ENCODE measurements at regions not wholly inside any gene's neighbourhood (a gene's known extent, or its start where the extent isn't known, plus 50 kb on each side); places are given as distances from the start of the nearest gene placed in this dataset.
"Not testable (repeated sequence)": the region's sequence is repeated elsewhere in the genome, so short reads cannot be mapped to it uniquely, and the experiment has no call there.

GRCh38 chr10:85137253-85137652 is 808.9 kb downstream of the CCSER2 start:
- DNase-seq (ENCODE audit: low read depth, low spot score) = no peak

DNA sequence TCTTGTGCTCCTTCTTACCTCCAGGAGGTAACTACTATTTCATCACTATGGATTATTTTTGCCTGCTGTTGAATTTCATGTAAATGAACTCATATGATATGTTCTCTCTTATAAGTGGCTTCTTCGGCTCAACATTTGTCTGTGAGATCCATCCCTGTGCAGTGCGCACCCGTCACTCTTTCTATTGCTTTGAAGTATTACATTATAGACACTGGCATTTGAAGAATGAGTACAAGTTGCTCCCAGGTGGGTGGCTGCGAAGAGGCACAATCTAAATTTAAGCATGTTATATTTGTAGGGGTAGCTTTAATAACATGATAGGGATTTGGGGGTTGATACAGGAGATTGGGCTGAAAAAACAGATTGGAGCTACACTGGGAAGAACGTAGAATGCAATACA is 809.7 kb downstream of the CCSER2 start:
- no peak for DNase-seq (ENCODE audit: low read depth, low spot score)

GRCh38 chr10:85139124-85139523 is 810.7 kb downstream of the CCSER2 start:
- no peak for DNase-seq (ENCODE audit: low read depth, low spot score)

GRCh38 chr10:85141520-85141919 is 813.1 kb downstream of the CCSER2 start:
- DNase-seq (ENCODE audit: low read depth, low spot score) = not testable (repeated sequence)

- DNase-seq (ENCODE audit: low read depth, low spot score) = no peak
Measured at GRCh38 chr10:85145966-85146365, 817.6 kb downstream of the CCSER2 start.

GRCh38 chr10:85147346-85148250 is 819.2 kb downstream of the CCSER2 start:
- DNase-seq (ENCODE audit: low read depth, low spot score) = no peak

DNA sequence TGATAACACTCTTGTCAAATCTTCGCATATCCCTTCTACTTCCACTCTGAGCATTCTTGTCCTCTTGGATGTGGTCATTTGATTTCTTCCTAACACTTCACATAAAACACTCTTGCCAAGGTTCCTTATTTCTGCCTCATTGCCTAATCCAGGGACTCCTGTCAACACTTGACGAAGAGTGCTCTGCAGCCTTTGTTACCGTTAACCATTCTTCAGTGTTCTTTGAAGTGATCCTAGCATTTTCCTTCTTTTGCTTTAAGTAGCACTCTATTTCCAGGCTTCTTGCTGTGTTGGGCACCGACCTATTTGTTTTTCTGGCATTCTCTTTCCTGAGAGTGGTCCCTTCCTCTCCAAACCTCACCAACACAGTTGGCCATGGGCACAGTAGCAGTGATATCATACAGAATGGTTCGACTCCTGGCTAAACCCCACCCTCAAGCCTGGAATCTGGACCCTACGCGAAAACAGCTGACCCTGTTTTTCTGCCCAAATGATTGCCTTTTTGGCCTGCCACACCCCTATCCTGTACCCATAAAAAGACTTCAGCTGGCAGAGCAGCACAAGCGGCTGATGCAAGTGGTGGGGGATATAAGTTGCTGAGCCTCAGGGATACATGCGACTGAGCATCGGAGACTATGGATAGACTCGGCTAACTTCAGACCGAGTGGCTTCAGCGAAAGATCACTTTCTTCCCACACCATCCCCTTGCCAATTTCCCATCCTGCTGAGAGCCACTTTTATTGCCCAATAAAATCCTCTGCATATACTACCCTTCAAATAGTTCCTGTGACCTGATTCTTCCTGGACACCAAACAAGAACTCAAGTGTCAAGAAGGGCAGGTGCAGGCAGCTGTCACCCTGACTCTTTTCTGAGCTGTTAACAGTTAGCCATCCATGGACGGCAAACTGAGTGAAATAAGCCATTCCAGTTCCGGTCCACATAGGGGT is 820.6 kb downstream of the CCSER2 start:
- no peak for DNase-seq (ENCODE audit: low read depth, low spot score)

- DNase-seq (ENCODE audit: low read depth, low spot score) = no peak
Measured at GRCh38 chr10:85149766-85150165, 821.4 kb downstream of the CCSER2 start.

DNA sequence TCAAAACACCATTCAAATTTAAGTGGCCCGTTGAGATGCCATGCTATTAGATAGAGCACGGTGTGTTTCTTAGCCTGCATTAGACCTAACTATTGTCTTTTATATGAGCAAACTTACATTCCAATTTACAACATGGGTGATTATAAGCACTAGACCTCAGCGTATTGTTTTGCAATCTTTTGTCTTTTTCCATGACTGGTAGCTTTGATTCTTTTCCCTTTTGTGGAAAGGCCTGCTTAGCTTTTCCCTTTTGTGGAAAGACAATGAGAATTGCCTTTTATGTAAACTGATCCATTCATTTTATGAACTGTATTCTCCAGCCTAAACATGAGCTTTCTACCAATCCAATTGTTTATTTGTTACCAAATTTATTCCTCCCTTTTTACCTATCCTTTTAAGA is 823.1 kb downstream of the CCSER2 start:
- DNase-seq (ENCODE audit: low read depth, low spot score) = no peak

DNA sequence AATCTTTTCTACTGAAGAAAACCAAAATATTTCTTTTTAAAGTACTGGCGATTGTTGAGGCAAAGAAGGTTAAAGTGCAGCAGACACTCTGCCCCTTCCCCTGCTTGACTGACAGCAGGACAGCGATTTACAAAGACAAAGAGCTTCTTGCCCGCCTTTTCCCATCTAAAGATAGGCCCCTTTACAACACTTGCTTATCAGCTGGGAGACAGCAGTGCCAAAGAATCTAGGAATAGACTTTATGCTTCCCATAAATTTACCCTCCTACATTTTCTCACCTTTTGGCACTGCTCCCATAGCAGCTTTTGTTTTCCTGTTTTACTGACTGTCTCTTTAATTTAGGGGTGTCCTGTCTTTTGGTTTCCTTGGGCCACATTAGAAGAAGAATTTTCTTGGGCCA is 824.1 kb downstream of the CCSER2 start:
- DNase-seq (ENCODE audit: low read depth, low spot score) = peak; percentile 13

DNA sequence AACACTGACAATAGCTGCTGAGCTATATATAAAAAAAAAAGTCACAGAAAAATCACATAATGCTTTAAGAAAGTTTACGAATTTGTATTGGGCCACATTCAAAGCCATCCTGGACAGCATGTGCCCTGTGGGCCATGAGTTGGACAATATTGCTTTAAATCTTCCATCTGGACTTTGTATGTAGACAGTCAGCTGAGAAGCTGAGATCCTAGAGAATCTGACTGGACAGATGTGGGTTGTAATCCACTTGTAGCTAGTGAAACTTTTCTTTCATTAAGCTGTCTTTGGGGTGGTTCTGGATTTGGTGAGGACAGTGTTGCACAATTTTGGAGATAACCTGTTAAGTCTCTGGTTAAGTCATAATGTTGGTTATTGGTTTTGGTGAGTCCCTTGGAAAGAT is 824.5 kb downstream of the CCSER2 start:
- no peak for DNase-seq (ENCODE audit: low read depth, low spot score)

DNA sequence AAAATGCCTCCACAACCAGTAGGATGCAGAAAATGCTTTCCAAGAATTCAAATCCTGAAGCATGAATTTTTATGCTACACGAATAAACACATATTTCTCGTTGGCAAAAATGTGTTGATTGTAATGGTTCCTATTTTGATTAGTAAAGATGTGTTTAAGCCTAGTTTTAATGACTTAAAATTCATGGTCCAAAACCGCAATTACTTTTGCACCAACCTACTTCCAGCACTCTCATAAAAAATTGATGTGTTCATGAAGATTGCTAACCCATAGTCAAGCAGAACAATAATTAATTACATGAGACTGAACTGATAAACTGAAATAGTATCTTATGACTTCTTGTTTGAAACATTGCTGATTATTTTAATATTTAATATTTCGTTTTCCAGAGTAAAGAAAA is 828.8 kb downstream of the CCSER2 start:
- no peak for DNase-seq (ENCODE audit: low read depth, low spot score)

GRCh38 chr10:85168243-85168642 is 839.9 kb downstream of the CCSER2 start:
- DNase-seq (ENCODE audit: low read depth, low spot score) = no peak

GRCh38 chr10:85170026-85170425 is 841.6 kb downstream of the CCSER2 start:
- no peak for DNase-seq (ENCODE audit: low read depth, low spot score)

GRCh38 chr10:85175635-85176034 is 847.2 kb downstream of the CCSER2 start:
- peak; percentile 14 for DNase-seq (ENCODE audit: low read depth, low spot score)

GRCh38 chr10:85177767-85178166 is 849.4 kb downstream of the CCSER2 start:
- DNase-seq (ENCODE audit: low read depth, low spot score) = no peak

DNA sequence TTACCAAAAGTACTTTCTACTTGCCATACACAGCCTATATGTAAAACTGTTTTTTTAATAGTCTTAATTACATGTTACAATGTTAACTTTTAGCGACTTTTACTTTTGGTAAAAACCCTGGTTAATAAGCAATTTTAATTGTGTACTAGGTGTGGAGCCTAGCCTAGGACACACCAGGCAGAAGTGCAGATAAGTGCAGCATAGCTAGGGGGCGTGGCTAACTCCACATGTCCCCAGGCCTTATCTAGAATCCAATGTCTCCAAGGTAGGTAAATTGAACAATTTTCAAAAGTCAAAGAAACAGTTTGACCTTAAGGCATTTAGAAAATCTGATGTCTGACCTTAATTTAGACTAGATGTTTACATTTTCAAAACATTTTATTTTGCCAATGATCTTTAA is 858.7 kb downstream of the CCSER2 start:
- no peak for DNase-seq (ENCODE audit: low read depth, low spot score)

DNA sequence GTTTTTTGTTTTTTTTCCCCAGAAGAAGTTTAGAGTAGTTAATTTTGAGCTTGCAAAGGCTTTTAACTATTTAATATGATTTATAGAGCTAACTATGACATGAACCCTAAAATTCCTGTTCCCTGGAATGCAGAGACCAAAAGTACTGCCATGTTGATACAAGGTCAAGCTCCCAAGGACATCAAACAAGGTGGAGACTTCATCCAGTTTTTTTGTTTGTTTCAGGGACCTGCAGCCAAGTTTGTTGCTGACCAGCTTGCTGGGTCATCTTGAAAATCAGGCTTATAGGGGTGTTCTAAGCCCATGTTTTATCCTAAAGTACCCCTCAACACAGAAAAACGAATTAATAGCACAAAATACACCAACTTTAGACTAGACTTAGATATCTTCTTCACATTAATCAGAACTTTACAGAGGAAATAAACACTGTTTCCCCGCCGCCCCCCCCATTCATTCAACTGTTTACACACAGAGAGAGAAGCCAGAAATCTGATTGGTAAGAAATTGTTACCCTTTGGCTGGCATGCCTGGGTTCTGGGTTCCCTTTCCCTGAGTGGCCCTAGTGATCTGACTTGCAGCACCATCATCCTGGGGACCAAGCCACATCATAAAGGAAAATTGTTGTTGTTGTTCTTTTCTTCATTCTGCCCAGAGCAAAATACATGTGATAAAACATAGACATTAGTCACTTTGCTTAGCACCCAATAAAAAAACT is 860.5 kb downstream of the CCSER2 start:
- DNase-seq (ENCODE audit: low read depth, low spot score) = no peak

DNA sequence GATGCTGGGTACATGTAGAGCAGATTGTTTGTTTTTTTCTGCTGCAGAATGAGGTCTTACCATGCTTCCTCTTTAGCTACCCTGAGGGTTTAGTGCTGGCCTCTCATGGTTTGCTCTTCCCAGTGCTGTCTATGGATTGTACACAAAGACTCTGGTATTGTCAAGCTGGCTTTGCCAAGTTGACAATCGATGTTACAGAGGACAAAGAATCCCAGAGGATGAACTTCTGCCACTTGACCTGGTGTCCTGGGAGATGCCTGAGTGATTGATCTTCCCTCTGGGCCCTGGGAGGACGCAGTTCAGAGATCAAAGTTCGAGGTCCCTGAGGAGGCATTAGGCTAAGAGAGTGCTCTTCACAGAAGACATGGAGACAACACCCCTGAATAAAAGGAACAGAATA is 865.4 kb downstream of the CCSER2 start:
- DNase-seq (ENCODE audit: low read depth, low spot score) = no peak

DNA sequence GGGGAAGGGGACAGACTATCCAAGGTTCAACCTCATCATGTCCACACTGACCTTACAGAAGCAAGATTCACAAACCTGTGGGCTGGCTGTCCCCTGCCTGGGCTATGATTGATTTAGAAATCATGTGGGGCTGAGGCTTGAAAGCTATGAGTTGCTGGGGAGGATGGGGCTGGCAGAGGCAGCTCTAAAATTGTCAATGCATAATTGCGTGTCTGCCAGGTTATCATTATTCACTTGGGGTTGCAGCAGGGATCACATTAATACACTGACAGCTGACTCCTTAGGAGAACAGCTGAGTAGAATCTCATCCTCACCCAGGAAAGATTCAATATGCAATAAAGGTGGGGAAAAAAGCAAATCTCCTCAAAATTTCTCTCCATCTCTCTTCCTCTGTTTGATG is 866.3 kb downstream of the CCSER2 start:
- no peak for DNase-seq (ENCODE audit: low read depth, low spot score)

DNA sequence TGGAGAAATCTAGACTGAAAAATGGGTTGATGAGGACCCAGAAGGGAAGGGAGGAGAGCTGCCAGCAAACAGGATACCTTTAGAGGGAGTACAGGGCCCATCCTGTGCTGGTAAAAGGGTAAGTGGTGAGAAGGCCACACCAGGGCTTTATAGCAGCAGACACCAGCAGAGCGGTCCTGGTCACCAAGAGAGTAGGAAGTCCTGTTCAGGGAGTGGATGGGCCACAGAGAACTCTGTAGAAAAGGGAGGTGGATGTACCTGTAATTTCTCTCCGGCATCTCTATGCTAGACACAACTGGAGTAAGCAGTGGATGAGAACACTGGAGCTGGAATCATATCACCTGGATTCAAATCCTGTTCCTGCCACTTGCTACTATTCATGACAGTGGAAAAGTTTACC is 867.2 kb downstream of the CCSER2 start:
- no peak for DNase-seq (ENCODE audit: low read depth, low spot score)

DNA sequence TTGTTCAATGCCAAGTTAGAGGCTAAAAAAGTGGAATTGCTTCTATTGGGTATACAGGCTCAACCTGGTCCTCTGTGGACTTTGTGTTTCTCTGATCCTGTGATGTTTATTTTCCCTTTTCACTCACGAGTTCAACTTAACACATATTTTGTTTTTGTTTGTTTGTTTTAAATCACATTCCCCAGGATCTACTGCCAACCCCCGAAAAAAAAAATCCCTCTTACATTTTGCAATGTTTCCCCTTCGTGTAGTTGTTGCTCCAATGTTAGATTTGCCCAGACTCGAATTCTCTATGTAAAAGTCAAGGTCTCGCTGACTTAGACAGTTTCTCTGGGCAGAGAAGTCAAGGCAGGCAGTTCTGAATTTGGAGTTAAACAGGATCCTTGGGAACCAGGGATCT is 876.4 kb downstream of the CCSER2 start:
- DNase-seq (ENCODE audit: low read depth, low spot score) = no peak
